ENCODE measurements at regions not wholly inside any gene's neighbourhood (a gene's known extent, or its start where the extent isn't known, plus 50 kb on each side); places are given as distances from the start of the nearest gene placed in this dataset.

- Histone ChIP-seq H3K9me3 (ENCODE audit: insufficient read depth, low read depth, low read length) (no peaks in the 10 kb centered on the region), H3K27ac (ENCODE audit: low read length) (no peak overlapping the region), H3K27me3 (ENCODE audit: insufficient read depth, low read length) (peaks cover 9% of the 10 kb centered on the region; the same call in 1 of the 2 replicates), H3K4me3 (ENCODE audit: low read length) (no peak overlapping the region), H3K4me1 (ENCODE audit: insufficient read depth, low read length) (no peaks in the 10 kb centered on the region), H3K9ac (ENCODE audit: low read depth, low read length) (no peak overlapping the region), H3K36me3 (ENCODE audit: insufficient read depth, low read depth, low read length) (no peaks in the 10 kb centered on the region)
Measured at GRCh38 chr5:174991847-174992246, 267.5 kb downstream of the MSX2 start.

- Histone ChIP-seq H3K27me3 (ENCODE audit: insufficient read depth, low read length) (peaks cover 8% of the 10 kb centered on the region; the same call in 1 of the 2 replicates), H3K4me1 (ENCODE audit: insufficient read depth, low read length) (no peaks in the 10 kb centered on the region), H3K9ac (ENCODE audit: low read depth, low read length) (no peak overlapping the region), H3K4me3 (ENCODE audit: low read length) (no peak overlapping the region), H3K9me3 (ENCODE audit: insufficient read depth, low read depth, low read length) (no peaks in the 10 kb centered on the region), H3K36me3 (ENCODE audit: insufficient read depth, low read depth, low read length) (no peaks in the 10 kb centered on the region), H3K27ac (ENCODE audit: low read length) (no peak overlapping the region)
Measured at GRCh38 chr5:174990909-174991308, 266.5 kb downstream of the MSX2 start.

GRCh38 chr5:174987443-174988012, 263.1 kb downstream of the MSX2 start:
- H3K9me3 ChIP-seq (ENCODE audit: insufficient read depth, low read depth, low read length), result no peaks in the 10 kb centered on the region
- H3K27me3 ChIP-seq (ENCODE audit: insufficient read depth, low read length), result no peaks in the 10 kb centered on the region
- no peak overlapping the region for H3K27ac ChIP-seq (ENCODE audit: low read length)
- H3K9ac ChIP-seq (ENCODE audit: low read depth, low read length), result no peak overlapping the region
- no peaks in the 10 kb centered on the region for H3K4me1 ChIP-seq (ENCODE audit: insufficient read depth, low read length)
- no peak overlapping the region for H3K4me3 ChIP-seq (ENCODE audit: low read length)
- no peaks in the 10 kb centered on the region for H3K36me3 ChIP-seq (ENCODE audit: insufficient read depth, low read depth, low read length)

GRCh38 chr5:174984863-174985262, 260.5 kb downstream of the MSX2 start:
- H3K27me3 ChIP-seq (ENCODE audit: insufficient read depth, low read length), result no peaks in the 10 kb centered on the region
- no peak overlapping the region for H3K27ac ChIP-seq (ENCODE audit: low read length)

GRCh38 chr5:174982485-174982884, 258.1 kb downstream of the MSX2 start:
- Histone ChIP-seq H3K36me3 (ENCODE audit: insufficient read depth, low read depth, low read length) (no peaks in the 10 kb centered on the region), H3K27me3 (ENCODE audit: insufficient read depth, low read length) (no peaks in the 10 kb centered on the region), H3K9ac (ENCODE audit: low read depth, low read length) (no peak overlapping the region), H3K27ac (ENCODE audit: low read length) (no peak overlapping the region), H3K4me1 (ENCODE audit: insufficient read depth, low read length) (no peaks in the 10 kb centered on the region), H3K4me3 (ENCODE audit: low read length) (no peak overlapping the region), H3K9me3 (ENCODE audit: insufficient read depth, low read depth, low read length) (no peaks in the 10 kb centered on the region)

More at GRCh38 chr5:174984863-174985262, 260.5 kb downstream of the MSX2 start:
- Histone ChIP-seq H3K4me3 (ENCODE audit: low read length) (no peak overlapping the region), H3K36me3 (ENCODE audit: insufficient read depth, low read depth, low read length) (no peaks in the 10 kb centered on the region), H3K4me1 (ENCODE audit: insufficient read depth, low read length) (no peaks in the 10 kb centered on the region), H3K9me3 (ENCODE audit: insufficient read depth, low read depth, low read length) (no peaks in the 10 kb centered on the region), H3K9ac (ENCODE audit: low read depth, low read length) (no peak overlapping the region)

GRCh38 chr5:174981416-174981815, 257.0 kb downstream of the MSX2 start:
- no peaks in the 10 kb centered on the region for H3K27me3 ChIP-seq (ENCODE audit: insufficient read depth, low read length)
- H3K27ac ChIP-seq (ENCODE audit: low read length), result no peak overlapping the region
- H3K4me3 ChIP-seq (ENCODE audit: low read length), result no peak overlapping the region
- no peaks in the 10 kb centered on the region for H3K36me3 ChIP-seq (ENCODE audit: insufficient read depth, low read depth, low read length)
- no peak overlapping the region for H3K9ac ChIP-seq (ENCODE audit: low read depth, low read length)
- no peaks in the 10 kb centered on the region for H3K4me1 ChIP-seq (ENCODE audit: insufficient read depth, low read length)
- no peaks in the 10 kb centered on the region for H3K9me3 ChIP-seq (ENCODE audit: insufficient read depth, low read depth, low read length)

GRCh38 chr5:174980952-174981351, 256.6 kb downstream of the MSX2 start:
- H3K9ac ChIP-seq (ENCODE audit: low read depth, low read length), result no peak overlapping the region
- H3K9me3 ChIP-seq (ENCODE audit: insufficient read depth, low read depth, low read length), result no peaks in the 10 kb centered on the region
- no peaks in the 10 kb centered on the region for H3K27me3 ChIP-seq (ENCODE audit: insufficient read depth, low read length)
- no peaks in the 10 kb centered on the region for H3K4me1 ChIP-seq (ENCODE audit: insufficient read depth, low read length)
- H3K36me3 ChIP-seq (ENCODE audit: insufficient read depth, low read depth, low read length), result no peaks in the 10 kb centered on the region
- H3K27ac ChIP-seq (ENCODE audit: low read length), result no peak overlapping the region
- H3K4me3 ChIP-seq (ENCODE audit: low read length), result no peak overlapping the region

- Histone ChIP-seq H3K27ac (ENCODE audit: low read length) (no peak overlapping the region), H3K9me3 (ENCODE audit: insufficient read depth, low read depth, low read length) (no peaks in the 10 kb centered on the region), H3K27me3 (ENCODE audit: insufficient read depth, low read length) (no peaks in the 10 kb centered on the region), H3K4me1 (ENCODE audit: insufficient read depth, low read length) (no peaks in the 10 kb centered on the region), H3K9ac (ENCODE audit: low read depth, low read length) (no peak overlapping the region), H3K36me3 (ENCODE audit: insufficient read depth, low read depth, low read length) (no peaks in the 10 kb centered on the region), H3K4me3 (ENCODE audit: low read length) (no peak overlapping the region)
Measured at GRCh38 chr5:174972291-174972690, 247.9 kb downstream of the MSX2 start.

GRCh38 chr5:174971210-174971609, 246.8 kb downstream of the MSX2 start:
- H3K9ac ChIP-seq (ENCODE audit: low read depth, low read length), result no peak overlapping the region
- H3K36me3 ChIP-seq (ENCODE audit: insufficient read depth, low read depth, low read length), result no peaks in the 10 kb centered on the region
- no peak overlapping the region for H3K4me3 ChIP-seq (ENCODE audit: low read length)
- peaks cover 4% of the 10 kb centered on the region; the same call in 1 of the 2 replicates for H3K9me3 ChIP-seq (ENCODE audit: insufficient read depth, low read depth, low read length)
- no peaks in the 10 kb centered on the region for H3K4me1 ChIP-seq (ENCODE audit: insufficient read depth, low read length)
- H3K27me3 ChIP-seq (ENCODE audit: insufficient read depth, low read length), result no peaks in the 10 kb centered on the region
- no peak overlapping the region for H3K27ac ChIP-seq (ENCODE audit: low read length)

- H3K36me3 ChIP-seq (ENCODE audit: insufficient read depth, low read depth, low read length), result no peaks in the 10 kb centered on the region
- peaks cover 9% of the 10 kb centered on the region; the same call in 1 of the 2 replicates for H3K9me3 ChIP-seq (ENCODE audit: insufficient read depth, low read depth, low read length)
- no peaks in the 10 kb centered on the region for H3K4me1 ChIP-seq (ENCODE audit: insufficient read depth, low read length)
- no peak overlapping the region for H3K27ac ChIP-seq (ENCODE audit: low read length)
- no peaks in the 10 kb centered on the region for H3K27me3 ChIP-seq (ENCODE audit: insufficient read depth, low read length)
- no peak overlapping the region for H3K4me3 ChIP-seq (ENCODE audit: low read length)
- no peak overlapping the region for H3K9ac ChIP-seq (ENCODE audit: low read depth, low read length)
Measured at GRCh38 chr5:174970502-174970901, 246.1 kb downstream of the MSX2 start.

GRCh38 chr5:174953871-174954270, 229.5 kb downstream of the MSX2 start:
- Histone ChIP-seq H3K36me3 (ENCODE audit: insufficient read depth, low read depth, low read length) (no peaks in the 10 kb centered on the region), H3K4me3 (ENCODE audit: low read length) (no peak overlapping the region), H3K27me3 (ENCODE audit: insufficient read depth, low read length) (no peaks in the 10 kb centered on the region), H3K27ac (ENCODE audit: low read length) (no peak overlapping the region), H3K9ac (ENCODE audit: low read depth, low read length) (no peak overlapping the region), H3K4me1 (ENCODE audit: insufficient read depth, low read length) (no peaks in the 10 kb centered on the region), H3K9me3 (ENCODE audit: insufficient read depth, low read depth, low read length) (no peaks in the 10 kb centered on the region)

GRCh38 chr5:174951151-174951780, 226.9 kb downstream of the MSX2 start:
- Histone ChIP-seq H3K27ac (ENCODE audit: low read length) (no peak overlapping the region), H3K36me3 (ENCODE audit: insufficient read depth, low read depth, low read length) (no peaks in the 10 kb centered on the region), H3K27me3 (ENCODE audit: insufficient read depth, low read length) (no peaks in the 10 kb centered on the region), H3K9me3 (ENCODE audit: insufficient read depth, low read depth, low read length) (no peaks in the 10 kb centered on the region), H3K4me1 (ENCODE audit: insufficient read depth, low read length) (no peaks in the 10 kb centered on the region), H3K9ac (ENCODE audit: low read depth, low read length) (no peak overlapping the region), H3K4me3 (ENCODE audit: low read length) (no peak overlapping the region)
